ENCODE measurements at regions not wholly inside any gene's neighbourhood (a gene's known extent, or its start where the extent isn't known, plus 50 kb on each side); places are given as distances from the start of the nearest gene placed in this dataset.

- TF ChIP-seq GABPA (IDR thresholded peaks at IDR 0.05; ENCODE audit: borderline replicate concordance, insufficient read depth, low read length) = no peak
- no peak for TF ChIP-seq ZNF274 (IDR thresholded peaks at IDR 0.05; ENCODE audit: borderline replicate concordance, extremely low read depth, low read length)
- no peak for TF ChIP-seq KDM1A (IDR thresholded peaks at IDR 0.05; ENCODE audit: borderline replicate concordance, low read length)
- no peak for TF ChIP-seq JUND (IDR thresholded peaks at IDR 0.05; ENCODE audit: low read length)
- TF ChIP-seq GTF2F1 (IDR thresholded peaks at IDR 0.05; ENCODE audit: borderline replicate concordance, low read depth, low read length) = no peak
- no peak for TF ChIP-seq BRCA1 (IDR thresholded peaks at IDR 0.05; ENCODE audit: low read depth, low read length)
- no peak for TF ChIP-seq NRF1 (IDR thresholded peaks at IDR 0.05; ENCODE audit: low read depth, low read length)
Observed at GRCh38 chr3:117939425-117940027, 1095.1 kb downstream of the IGSF11 start (continued).
